C4-2B (cell line): ENCODE measurements at regions not wholly inside any gene's neighbourhood (a gene's known extent, or its start where the extent isn't known, plus 50 kb on each side); places are given as distances from the start of the nearest gene placed in this dataset.

ENCODE experiments used
- CTCF ChIP-seq: fragments of 450-650 bp; conservative IDR thresholded peaks from 2 replicates; pipeline ENCODE4 v1.5.1; 2017; ENCODE audit warnings: mild to moderate bottlenecking
- ZFX ChIP-seq: fragments of 450-650 bp; IDR thresholded peaks from 2 replicates; pipeline ENCODE4 v1.6.1; 2017

- TF ChIP-seq CTCF = no peak
- TF ChIP-seq ZFX = no peak
Measured at GRCh38 chr10:29879862-29880261, 179.5 kb downstream of the JCAD start.
